ENCODE measurements at regions not wholly inside any gene's neighbourhood (a gene's known extent, or its start where the extent isn't known, plus 50 kb on each side); places are given as distances from the start of the nearest gene placed in this dataset.

GRCh38 chr9:129460323-129461261 is 160.3 kb downstream of the C9orf50 start:
- intact Hi-C loops (cut with DNase I), result loop anchor here in 6 of 10 donors (1.0 to 10.0 kb wide), 8 partner anchors 20 to 136 kb away; no protein-coding TSS in a partner anchor
- Histone ChIP-seq H3K27ac (peak overlapping the region; percentile 91 to 100 (median 98)), H3K9me3 (no peaks in the 10 kb centered on the region), H3K27me3 (no peaks in the 10 kb centered on the region), H3K4me1 (peaks cover 9 to 52% (median 43%) of the 10 kb centered on the region in 12 donors), H3K4me3 (peak overlapping the region; percentile 16 to 60 (median 51)), H3K36me3 (no peaks in the 10 kb centered on the region)
- peak in 8 of 12 donors; percentile 5 to 51 (median 28) for TF ChIP-seq CTCF (IDR thresholded peaks at IDR 0.05)
- peak; percentile 39 to 79 for TF ChIP-seq POLR2A (IDR thresholded peaks at IDR 0.05)
- peak; percentile 97 to 99 (median 98) for DNase-seq
- ATAC-seq, result peak; percentile 86 to 94 (median 92)
- 2 to 5% (median 2%) methylated on average over 27 to 51 of the region's 51 CpGs for WGBS, 4 donors

- H3K36me3 ChIP-seq, result no peaks in the 10 kb centered on the region
- peaks cover 9 to 44% (median 35%) of the 10 kb centered on the region in 12 donors for H3K4me1 ChIP-seq
- intact Hi-C loops (cut with DNase I), result loop anchor here in 7 of 10 donors (1.0 to 10.0 kb wide), 11 partner anchors 21 to 135 kb away; no protein-coding TSS in a partner anchor
- peak; percentile 16 to 38 (median 29) for ATAC-seq
- TF ChIP-seq POLR2A (IDR thresholded peaks at IDR 0.05) (peak in 1 of 2 donors; percentile 4), CTCF (IDR thresholded peaks at IDR 0.05) (no peak)
- H3K27ac ChIP-seq, result peak overlapping the region; percentile 60 to 100 (median 85)
- peak overlapping the region in 7 of 12 donors; percentile 17 to 53 (median 22) for H3K4me3 ChIP-seq
- no peaks in the 10 kb centered on the region for H3K27me3 ChIP-seq
- H3K9me3 ChIP-seq, result no peaks in the 10 kb centered on the region
- 25 to 56% (median 32%) methylated on average over 16 to 28 of the region's 29 CpGs for WGBS, 4 donors
- DNase-seq, result no peak
Observed at GRCh38 chr9:129459547-129460322, 161.2 kb downstream of the C9orf50 start.

GRCh38 chr9:129458663-129459546 is 162.0 kb downstream of the C9orf50 start:
- Histone ChIP-seq H3K4me1 (peaks cover 9 to 42% (median 35%) of the 10 kb centered on the region in 12 donors), H3K27ac (peak overlapping the region; percentile 60 to 100 (median 85)), H3K27me3 (no peaks in the 10 kb centered on the region), H3K36me3 (no peaks in the 10 kb centered on the region), H3K9me3 (no peaks in the 10 kb centered on the region), H3K4me3 (peak overlapping the region in 4 of 12 donors; percentile 7 to 53 (median 20))
- WGBS, 4 donors, result 18 to 39% (median 32%) methylated on average over 17 to 29 of the region's 29 CpGs
- ATAC-seq (peak; percentile 51 to 70 (median 61)), DNase-seq (peak; percentile 68 to 81 (median 80))
- intact Hi-C loops (cut with DNase I), result loop anchor here in 3 of 10 donors (2.0 to 5.0 kb wide), 3 partner anchors 20 to 42 kb away; no protein-coding TSS in a partner anchor
- TF ChIP-seq CTCF (IDR thresholded peaks at IDR 0.05), result no peak
- TF ChIP-seq POLR2A (IDR thresholded peaks at IDR 0.05), result peak in 1 of 2 donors; percentile 16

All from heart left ventricle (tissue), 16 donors.